ENCODE measurements at regions not wholly inside any gene's neighbourhood (a gene's known extent, or its start where the extent isn't known, plus 50 kb on each side); places are given as distances from the start of the nearest gene placed in this dataset.

GRCh38 chr7:35982600-35982999, 170.5 kb upstream of the EEPD1 start:
- Histone ChIP-seq H3K4me2 (ENCODE audit: insufficient read depth, insufficient read length, low read length) (no peak overlapping the region), H3K9ac (ENCODE audit: extremely low read depth, insufficient read length, low read length) (no peak overlapping the region), H2BK12ac (ENCODE audit: insufficient read length, low read depth, low read length) (no peak overlapping the region), H4K8ac (replicated peaks; ENCODE audit: insufficient read length, low read depth, low read length) (no peak overlapping the region), H3K4me1 (ENCODE audit: insufficient read depth, low read length) (peaks cover 2% of the 10 kb centered on the region; the same call in 1 of the 2 replicates), H2BK20ac (ENCODE audit: low read depth, low read length, poor library complexity, severe bottlenecking) (no peak overlapping the region), H3K4ac (ENCODE audit: low read depth, low read length) (no peak overlapping the region), H3K18ac (ENCODE audit: insufficient read length, low read depth, low read length) (no peak overlapping the region), H2BK120ac (ENCODE audit: low read depth, low read length, poor library complexity, severe bottlenecking) (no peak overlapping the region), H3K14ac (ENCODE audit: insufficient read depth, low read length) (no peak overlapping the region; the same call in 1 of the 2 replicates), H3K27ac (ENCODE audit: insufficient read length, low read depth, low read length) (no peak overlapping the region), H3K23me2 (ENCODE audit: insufficient read length, low read depth, low read length, poor library complexity, severe bottlenecking) (no peaks in the 10 kb centered on the region), H4K91ac (ENCODE audit: insufficient read length, low read depth, low read length) (no peak overlapping the region), H3K23ac (ENCODE audit: insufficient read length, low read depth, low read length) (no peak overlapping the region), H2AK5ac (ENCODE audit: insufficient read length, low read length) (no peak overlapping the region), H2BK15ac (ENCODE audit: low read depth, low read length) (no peak overlapping the region), H4K20me1 (ENCODE audit: control insufficient read depth, insufficient read depth, insufficient read length) (no peaks in the 10 kb centered on the region), H3T11ph (ENCODE audit: low read length) (no peak overlapping the region), H2AFZ (ENCODE audit: low read length) (no peak overlapping the region), H2BK5ac (ENCODE audit: insufficient read length, low read length) (no peak overlapping the region), H3K9me3 (ENCODE audit: control insufficient read depth, low read depth, low read length) (no peaks in the 10 kb centered on the region), H3K27me3 (ENCODE audit: insufficient read depth, low read length) (no peaks in the 10 kb centered on the region), H3K79me1 (ENCODE audit: insufficient read depth, low read depth, low read length, poor library complexity, severe bottlenecking) (no peaks in the 10 kb centered on the region), H3K79me2 (ENCODE audit: insufficient read depth, low read length) (no peaks in the 10 kb centered on the region), H4K5ac (ENCODE audit: insufficient read length, low read depth, low read length) (no peak overlapping the region), H3K56ac (ENCODE audit: insufficient read length, low read depth, low read length) (no peak overlapping the region)
- TF ChIP-seq CTCF (conservative IDR thresholded peaks at IDR 0.05), result no peak
- no peak overlapping the region for H3K4me3 Mint-ChIP-seq
- H3K4me1 Mint-ChIP-seq, result peaks cover 16 to 20% of the 10 kb centered on the region in 2 experiments
- H3K27me3 Mint-ChIP-seq (ENCODE audit: low read depth), result no peaks in the 10 kb centered on the region; the same call in 1 of the 2 replicates
- no peak for DNase-seq
- no peaks in the 10 kb centered on the region for H3K36me3 Mint-ChIP-seq (ENCODE audit: insufficient read depth in 1 of 3, low read depth in 3 of 3)
- no peaks in the 10 kb centered on the region for H3K9me3 Mint-ChIP-seq
- WGBS (ENCODE audit: extremely low coverage, insufficient read length, low lambda C conversion rate), result no CpG with 5 or more reads among the region's 27 CpGs
- H3K27ac Mint-ChIP-seq, result no peak overlapping the region
